CD14-positive monocyte (primary cell): ENCODE measurements at regions not wholly inside any gene's neighbourhood (a gene's known extent, or its start where the extent isn't known, plus 50 kb on each side); places are given as distances from the start of the nearest gene placed in this dataset.
"Not testable (repeated sequence)": the region's sequence is repeated elsewhere in the genome, so short reads cannot be mapped to it uniquely, and the experiment has no call there.

Experiments used
- DNase-seq, 3 donors: peaks; one replicate each; pipeline ENCODE4 v3.0.0-alpha.2; 2011 to 2022
- H2AFZ ChIP-seq: 2 replicates; pipeline ENCODE4 v1.6.0; 2012; ENCODE audit warnings: mild to moderate bottlenecking, low read depth, low read length, inconsistent platforms; ENCODE audit not compliant: insufficient read depth, poor library complexity, severe bottlenecking
- H3K27ac ChIP-seq, 2 donors: 1 replicate in 1 of 2; 2 replicates in 1 of 2; pipeline ENCODE4 v1.5.1; 2012 to 2013; ENCODE audit warnings: low read length in 2 of 2, control low read depth in 1 of 2, inconsistent platforms in 1 of 2, low read depth in 1 of 2, mild to moderate bottlenecking in 1 of 2
- H3K27me3 ChIP-seq, 2 donors: one replicate each; pipeline versions ENCODE4 v1.6.0 to v1.6.1; 2011 to 2013; ENCODE audit warnings: low read length in 2 of 2; ENCODE audit not compliant: control insufficient read depth in 2 of 2, insufficient read depth in 2 of 2
- H3K36me3 ChIP-seq, 2 donors: replicated peaks in 1 of 2; 1 replicate in 1 of 2; 2 replicates in 1 of 2; pipeline versions ENCODE4 v1.5.1 to v1.6.1; 2012 to 2013; ENCODE audit warnings: low read length in 2 of 2, control low read depth in 1 of 2, inconsistent platforms in 1 of 2, mild to moderate bottlenecking in 1 of 2; ENCODE audit not compliant: insufficient read depth in 2 of 2, control insufficient read depth in 1 of 2
- H3K4me1 ChIP-seq, 2 donors: 1 replicate in 1 of 2; 2 replicates in 1 of 2; pipeline versions ENCODE4 v1.5.1 to v1.6.1; 2012 to 2013; ENCODE audit warnings: low read length in 2 of 2, control low read depth in 1 of 2, inconsistent platforms in 1 of 2, mild to moderate bottlenecking in 1 of 2, moderate library complexity in 1 of 2; ENCODE audit not compliant: insufficient read depth in 2 of 2, control insufficient read depth in 1 of 2
- H3K4me2 ChIP-seq: replicated peaks from 2 replicates; pipeline ENCODE3; 2012; ENCODE audit warnings: low read length, moderate library complexity, mild to moderate bottlenecking; ENCODE audit not compliant: poor library complexity, severe bottlenecking; ENCODE audit errors: extremely low read depth
- H3K4me3 ChIP-seq, 3 experiments: fragments of 200-600 bp in 1 of 3; sonication (generic) in 1 of 3; replicated peaks in 1 of 3; 1 replicate in 2 of 3; 2 replicates in 1 of 3; pipeline ENCODE4 v1.5.1; 2011 to 2013; ENCODE audit warnings: low read length in 3 of 3, mild to moderate bottlenecking in 3 of 3, control low read depth in 2 of 3, low read depth in 2 of 3, inconsistent platforms in 1 of 3, moderate library complexity in 1 of 3
- H3K79me2 ChIP-seq: 2 replicates; pipeline ENCODE4 v1.6.0; 2012; ENCODE audit warnings: mild to moderate bottlenecking, control low read depth, inconsistent platforms, low read length, moderate library complexity; ENCODE audit not compliant: insufficient read depth
- H3K9ac ChIP-seq: 2 replicates; pipeline ENCODE4 v1.6.0; 2017; ENCODE audit warnings: low read length, mild to moderate bottlenecking; ENCODE audit not compliant: insufficient read depth, poor library complexity, severe bottlenecking
- H3K9me3 ChIP-seq, 2 donors: replicated peaks in 1 of 2; 1 replicate in 1 of 2; 2 replicates in 1 of 2; pipeline versions ENCODE4 v1.5.1 to v1.6.1; 2012 to 2013; ENCODE audit warnings: low read length in 2 of 2, control low read depth in 1 of 2; ENCODE audit not compliant: control insufficient read depth in 1 of 2, insufficient read depth in 1 of 2
- H4K20me1 ChIP-seq: 2 replicates; pipeline ENCODE4 v1.6.0; 2012; ENCODE audit warnings: mild to moderate bottlenecking, low read length, control low read depth, moderate library complexity; ENCODE audit not compliant: insufficient read depth
- H3K27ac Mint-ChIP-seq, 7 donors: one replicate each; pipeline ENCODE4 v1.8.0; 2020; ENCODE audit warnings: mild to moderate bottlenecking in 7 of 7, mixed read lengths in 7 of 7, moderate library complexity in 6 of 7, inconsistent platforms in 2 of 7
- H3K27me3 Mint-ChIP-seq, 3 donors: one replicate each; pipeline ENCODE4 v1.8.0; 2021 to 2022; ENCODE audit warnings: low read depth in 3 of 3, mild to moderate bottlenecking in 3 of 3, mixed read lengths in 3 of 3, moderate library complexity in 3 of 3, inconsistent platforms in 1 of 3
- H3K36me3 Mint-ChIP-seq, 2 donors: one replicate each; pipeline ENCODE4 v1.8.0; 2020; ENCODE audit warnings: mixed read lengths in 2 of 2, inconsistent platforms in 1 of 2, mild to moderate bottlenecking in 1 of 2
- H3K4me1 Mint-ChIP-seq: one replicate; pipeline ENCODE4 v1.8.0; 2020; ENCODE audit warnings: mild to moderate bottlenecking, mixed read lengths
- H3K4me3 Mint-ChIP-seq, 2 donors: one replicate each; pipeline ENCODE4 v1.8.0; 2020; ENCODE audit warnings: mild to moderate bottlenecking in 2 of 2, mixed read lengths in 2 of 2, moderate library complexity in 1 of 2
- H3K9me3 Mint-ChIP-seq, 7 donors: one replicate each; pipeline ENCODE4 v1.8.0; 2020 to 2022; ENCODE audit warnings: mixed read lengths in 7 of 7, mild to moderate bottlenecking in 6 of 7, moderate library complexity in 6 of 7, inconsistent platforms in 2 of 7
- WGBS: methylation state at CpG from one replicate; pipeline ENCODE4 v1.1.5; 2013; ENCODE audit warnings: missing lambda C conversion rate; ENCODE audit not compliant: insufficient coverage; 5-methylcytosine and 5-hydroxymethylcytosine counted together
- intact Hi-C, 2 donors: fragments of 100-400 bp; cut with micrococcal nuclease; formaldehyde crosslinking; loops; one replicate each; pipeline versions ENCODE4 v1.15.0 to v1.15.1; 2023
- TF ChIP-seq, protein P1 (sequence below): fragments of 200-600 bp; IDR thresholded peaks from one replicate; pipeline ENCODE4 v1.8.0; 2022; ENCODE audit warnings: antibody characterized with exemption, mild to moderate bottlenecking

DNA sequence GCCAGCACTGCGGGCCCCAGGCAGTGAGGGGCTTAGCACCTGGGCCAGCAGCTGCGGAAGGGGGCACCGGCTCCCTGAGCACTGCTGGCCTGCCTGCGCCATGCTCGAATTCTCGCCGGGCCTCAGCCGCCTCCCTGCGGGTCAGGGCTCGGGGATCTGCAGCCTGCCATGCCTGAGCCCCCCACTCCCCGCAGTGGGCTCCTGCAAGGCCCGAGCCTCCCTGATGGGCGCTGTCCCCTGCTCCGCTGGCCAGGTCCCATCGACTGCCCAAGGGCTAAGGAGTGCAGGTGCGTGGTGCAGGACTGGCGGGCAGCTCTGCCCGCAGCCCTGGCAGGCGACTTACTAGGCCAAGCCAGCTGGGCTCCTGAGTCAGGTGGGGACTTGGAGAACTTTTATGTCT is 133.3 kb upstream of the LMNTD1 start:
- Mint-ChIP-seq H3K36me3 (no peaks in the 10 kb centered on the region), H3K27me3 (no peaks in the 10 kb centered on the region), H3K4me3 (no peak overlapping the region), H3K27ac (no peak overlapping the region), H3K4me1 (peaks cover 6% of the 10 kb centered on the region), H3K9me3 (peaks cover 4 to 15% (median 7%) of the 10 kb centered on the region in 7 donors)
- no peak overlapping the region for H3K4me3 ChIP-seq
- no peak overlapping the region for H3K9ac ChIP-seq
- H3K27ac ChIP-seq = no peak overlapping the region
- no peak for DNase-seq
- intact Hi-C loops = no loop called here
- no peaks in the 10 kb centered on the region for H4K20me1 ChIP-seq
- no peaks in the 10 kb centered on the region for H3K36me3 ChIP-seq
- H3K9me3 ChIP-seq = peaks cover 0 to 15% of the 10 kb centered on the region in 2 donors
- H3K79me2 ChIP-seq = no peaks in the 10 kb centered on the region
- H3K4me1 ChIP-seq = no peaks in the 10 kb centered on the region
- H3K27me3 ChIP-seq = no peaks in the 10 kb centered on the region
- H2AFZ ChIP-seq = no peak overlapping the region
- 97% methylated on average over 18 of the region's 19 CpGs for WGBS
- no peak overlapping the region for H3K4me2 ChIP-seq
- TF ChIP-seq, protein P1, sequence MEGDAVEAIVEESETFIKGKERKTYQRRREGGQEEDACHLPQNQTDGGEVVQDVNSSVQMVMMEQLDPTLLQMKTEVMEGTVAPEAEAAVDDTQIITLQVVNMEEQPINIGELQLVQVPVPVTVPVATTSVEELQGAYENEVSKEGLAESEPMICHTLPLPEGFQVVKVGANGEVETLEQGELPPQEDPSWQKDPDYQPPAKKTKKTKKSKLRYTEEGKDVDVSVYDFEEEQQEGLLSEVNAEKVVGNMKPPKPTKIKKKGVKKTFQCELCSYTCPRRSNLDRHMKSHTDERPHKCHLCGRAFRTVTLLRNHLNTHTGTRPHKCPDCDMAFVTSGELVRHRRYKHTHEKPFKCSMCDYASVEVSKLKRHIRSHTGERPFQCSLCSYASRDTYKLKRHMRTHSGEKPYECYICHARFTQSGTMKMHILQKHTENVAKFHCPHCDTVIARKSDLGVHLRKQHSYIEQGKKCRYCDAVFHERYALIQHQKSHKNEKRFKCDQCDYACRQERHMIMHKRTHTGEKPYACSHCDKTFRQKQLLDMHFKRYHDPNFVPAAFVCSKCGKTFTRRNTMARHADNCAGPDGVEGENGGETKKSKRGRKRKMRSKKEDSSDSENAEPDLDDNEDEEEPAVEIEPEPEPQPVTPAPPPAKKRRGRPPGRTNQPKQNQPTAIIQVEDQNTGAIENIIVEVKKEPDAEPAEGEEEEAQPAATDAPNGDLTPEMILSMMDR = no peak

GRCh38 chr12:25687226-25687625 is 134.1 kb upstream of the LMNTD1 start:
- H3K4me1 ChIP-seq = no peaks in the 10 kb centered on the region
- no peak for DNase-seq
- Mint-ChIP-seq H3K4me1 (peaks cover 6% of the 10 kb centered on the region), H3K36me3 (no peaks in the 10 kb centered on the region), H3K27ac (no peak overlapping the region), H3K4me3 (no peak overlapping the region), H3K9me3 (peaks cover 4 to 15% (median 7%) of the 10 kb centered on the region in 7 donors), H3K27me3 (no peaks in the 10 kb centered on the region)
- H3K9me3 ChIP-seq = peaks cover 0 to 15% of the 10 kb centered on the region in 2 donors
- H4K20me1 ChIP-seq = no peaks in the 10 kb centered on the region
- H3K4me2 ChIP-seq = no peak overlapping the region
- WGBS = 77% methylated on average over 6 of the region's 6 CpGs
- no peaks in the 10 kb centered on the region for H3K79me2 ChIP-seq
- no peaks in the 10 kb centered on the region for H3K27me3 ChIP-seq
- H3K27ac ChIP-seq = no peak overlapping the region
- H3K4me3 ChIP-seq = no peak overlapping the region
- TF ChIP-seq, protein P1 = no peak
- no peak overlapping the region for H2AFZ ChIP-seq
- intact Hi-C loops = no loop called here
- no peak overlapping the region for H3K9ac ChIP-seq
- no peaks in the 10 kb centered on the region for H3K36me3 ChIP-seq

GRCh38 chr12:25688851-25689250 is 135.8 kb upstream of the LMNTD1 start:
- intact Hi-C loops, H3K4me1 Mint-ChIP-seq, H3K27me3 ChIP-seq, H3K79me2 ChIP-seq, H3K36me3 Mint-ChIP-seq, H3K4me3 ChIP-seq, H3K4me3 Mint-ChIP-seq, H3K27me3 Mint-ChIP-seq, H3K27ac Mint-ChIP-seq, H4K20me1 ChIP-seq, H2AFZ ChIP-seq, H3K4me2 ChIP-seq, H3K4me1 ChIP-seq, H3K36me3 ChIP-seq, H3K27ac ChIP-seq, H3K9ac ChIP-seq, DNase-seq: not testable (repeated sequence)
- 93% methylated on average over 4 of the region's 9 CpGs for WGBS
- H3K9me3 Mint-ChIP-seq = peaks cover 4 to 15% (median 7%) of the 10 kb centered on the region in 7 donors
- peaks cover 0 to 15% of the 10 kb centered on the region in 2 donors for H3K9me3 ChIP-seq
